ENCODE measurements at regions not wholly inside any gene's neighbourhood (a gene's known extent, or its start where the extent isn't known, plus 50 kb on each side); places are given as distances from the start of the nearest gene placed in this dataset.

DNA sequence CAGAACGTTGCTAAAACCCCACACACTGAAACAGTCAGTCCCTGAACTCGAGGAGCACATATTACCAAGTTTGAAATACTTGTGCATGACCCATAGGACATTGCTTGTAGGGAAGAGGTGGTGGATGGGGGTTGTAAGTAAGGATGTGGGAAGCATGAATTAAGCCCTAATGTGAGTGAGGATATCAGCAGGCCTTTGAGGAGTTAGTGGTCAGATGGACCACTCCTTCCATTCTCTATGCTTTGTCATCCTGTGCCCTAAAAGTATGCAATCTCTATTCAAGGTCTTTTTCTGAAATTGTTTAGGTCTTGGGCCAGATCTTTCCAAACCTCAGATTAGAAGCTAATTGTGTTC, 70.9 kb upstream of the SAMSN1 start:
- Histone ChIP-seq H3K4me3 (IDR thresholded peaks at IDR 0.05; ENCODE audit: insufficient read depth, low read depth, low read length) (no peak overlapping the region), H3K36me3 (ENCODE audit: insufficient read depth) (no peaks in the 10 kb centered on the region), H3K9ac (no peak overlapping the region), H3K79me2 (ENCODE audit: insufficient read depth, low read depth) (no peaks in the 10 kb centered on the region), H3K27me3 (ENCODE audit: insufficient read depth, low read depth) (no peaks in the 10 kb centered on the region), H3K27ac (no peak overlapping the region), H3K4me2 (no peak overlapping the region), H4K20me1 (ENCODE audit: insufficient read depth) (no peaks in the 10 kb centered on the region), H2AFZ (ENCODE audit: low read depth) (no peak overlapping the region), H3K4me1 (ENCODE audit: low read depth, poor library complexity, severe bottlenecking) (peaks cover 2% of the 10 kb centered on the region)
- TF ChIP-seq, protein P1, sequence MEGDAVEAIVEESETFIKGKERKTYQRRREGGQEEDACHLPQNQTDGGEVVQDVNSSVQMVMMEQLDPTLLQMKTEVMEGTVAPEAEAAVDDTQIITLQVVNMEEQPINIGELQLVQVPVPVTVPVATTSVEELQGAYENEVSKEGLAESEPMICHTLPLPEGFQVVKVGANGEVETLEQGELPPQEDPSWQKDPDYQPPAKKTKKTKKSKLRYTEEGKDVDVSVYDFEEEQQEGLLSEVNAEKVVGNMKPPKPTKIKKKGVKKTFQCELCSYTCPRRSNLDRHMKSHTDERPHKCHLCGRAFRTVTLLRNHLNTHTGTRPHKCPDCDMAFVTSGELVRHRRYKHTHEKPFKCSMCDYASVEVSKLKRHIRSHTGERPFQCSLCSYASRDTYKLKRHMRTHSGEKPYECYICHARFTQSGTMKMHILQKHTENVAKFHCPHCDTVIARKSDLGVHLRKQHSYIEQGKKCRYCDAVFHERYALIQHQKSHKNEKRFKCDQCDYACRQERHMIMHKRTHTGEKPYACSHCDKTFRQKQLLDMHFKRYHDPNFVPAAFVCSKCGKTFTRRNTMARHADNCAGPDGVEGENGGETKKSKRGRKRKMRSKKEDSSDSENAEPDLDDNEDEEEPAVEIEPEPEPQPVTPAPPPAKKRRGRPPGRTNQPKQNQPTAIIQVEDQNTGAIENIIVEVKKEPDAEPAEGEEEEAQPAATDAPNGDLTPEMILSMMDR (conservative IDR thresholded peaks at IDR 0.05; ENCODE audit: low read depth, low read length), result no peak

DNA sequence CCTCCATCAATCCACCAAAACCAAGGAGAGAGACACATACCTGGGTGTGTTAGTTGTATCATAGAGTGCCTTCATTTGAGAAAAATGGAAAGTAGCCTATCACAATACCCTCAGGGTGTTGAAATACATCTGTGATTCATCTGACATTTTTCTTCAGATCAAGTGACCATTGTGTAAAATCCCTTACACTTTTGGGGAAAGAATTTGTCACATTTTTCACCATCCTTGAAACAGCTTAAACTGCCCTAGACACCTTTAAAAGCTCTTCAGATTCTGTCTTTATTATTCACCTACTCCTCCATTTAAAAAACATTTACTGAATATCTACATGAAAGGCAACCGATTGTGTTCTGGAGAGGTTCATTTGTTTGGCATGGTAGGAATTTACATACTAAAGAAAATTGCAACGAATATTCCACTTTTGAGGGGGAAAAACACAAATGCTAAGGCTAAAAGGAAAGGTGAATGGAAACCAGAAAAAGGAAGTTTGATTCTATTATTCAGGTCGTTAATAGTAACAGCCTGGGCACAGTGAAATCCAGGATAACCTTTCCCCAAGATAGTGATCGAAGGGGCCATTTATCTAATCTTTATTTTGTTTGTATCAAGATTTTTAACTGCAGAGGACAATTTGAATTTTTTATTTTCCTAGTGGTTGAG, 70.4 kb upstream of the SAMSN1 start:
- Histone ChIP-seq H2AFZ (ENCODE audit: low read depth) (no peak overlapping the region), H3K27me3 (ENCODE audit: insufficient read depth, low read depth) (no peaks in the 10 kb centered on the region), H3K27ac (no peak overlapping the region), H3K4me1 (ENCODE audit: low read depth, poor library complexity, severe bottlenecking) (peaks cover 2% of the 10 kb centered on the region), H3K36me3 (ENCODE audit: insufficient read depth) (no peaks in the 10 kb centered on the region), H3K9ac (no peak overlapping the region), H3K4me3 (IDR thresholded peaks at IDR 0.05; ENCODE audit: insufficient read depth, low read depth, low read length) (no peak overlapping the region), H3K4me2 (no peak overlapping the region), H4K20me1 (ENCODE audit: insufficient read depth) (no peaks in the 10 kb centered on the region), H3K79me2 (ENCODE audit: insufficient read depth, low read depth) (no peaks in the 10 kb centered on the region)
- TF ChIP-seq, protein P1 (conservative IDR thresholded peaks at IDR 0.05; ENCODE audit: low read depth, low read length), result no peak

DNA sequence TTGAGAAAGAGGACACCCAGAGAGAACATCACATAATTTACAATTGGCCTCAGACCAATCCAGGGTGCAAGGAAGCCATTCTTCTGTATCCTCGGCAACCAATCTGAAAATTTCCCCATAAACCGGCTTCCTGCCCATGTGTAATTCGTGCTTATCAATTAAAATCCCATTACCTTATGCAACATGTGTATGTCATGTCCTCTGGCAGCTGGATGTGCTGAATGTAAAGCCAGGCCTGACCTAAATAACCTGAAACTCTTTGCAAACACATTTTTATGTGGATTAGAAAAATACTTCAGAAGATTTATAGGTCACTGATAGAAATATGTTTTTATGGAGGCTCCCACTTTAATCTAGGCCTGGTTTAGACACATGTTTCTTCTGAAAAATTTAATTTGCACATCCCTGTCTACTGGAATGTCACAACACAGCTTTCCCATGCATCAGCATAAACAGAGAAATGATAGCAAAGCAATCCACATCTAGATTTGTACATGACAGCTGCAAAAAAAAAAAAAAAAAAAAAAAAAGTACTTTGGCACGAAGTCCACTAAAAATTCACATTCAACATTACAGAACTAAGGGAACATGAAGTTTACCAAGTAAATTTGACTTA, 69.4 kb upstream of the SAMSN1 start:
- Histone ChIP-seq H3K36me3 (ENCODE audit: insufficient read depth) (no peaks in the 10 kb centered on the region), H3K79me2 (ENCODE audit: insufficient read depth, low read depth) (no peaks in the 10 kb centered on the region), H3K27ac (no peak overlapping the region), H3K4me2 (no peak overlapping the region), H4K20me1 (ENCODE audit: insufficient read depth) (no peaks in the 10 kb centered on the region), H2AFZ (ENCODE audit: low read depth) (no peak overlapping the region), H3K4me1 (ENCODE audit: low read depth, poor library complexity, severe bottlenecking) (peaks cover 2% of the 10 kb centered on the region), H3K9ac (no peak overlapping the region), H3K27me3 (ENCODE audit: insufficient read depth, low read depth) (no peaks in the 10 kb centered on the region), H3K4me3 (IDR thresholded peaks at IDR 0.05; ENCODE audit: insufficient read depth, low read depth, low read length) (no peak overlapping the region)
- TF ChIP-seq, protein P1 (conservative IDR thresholded peaks at IDR 0.05; ENCODE audit: low read depth, low read length), result no peak

DNA sequence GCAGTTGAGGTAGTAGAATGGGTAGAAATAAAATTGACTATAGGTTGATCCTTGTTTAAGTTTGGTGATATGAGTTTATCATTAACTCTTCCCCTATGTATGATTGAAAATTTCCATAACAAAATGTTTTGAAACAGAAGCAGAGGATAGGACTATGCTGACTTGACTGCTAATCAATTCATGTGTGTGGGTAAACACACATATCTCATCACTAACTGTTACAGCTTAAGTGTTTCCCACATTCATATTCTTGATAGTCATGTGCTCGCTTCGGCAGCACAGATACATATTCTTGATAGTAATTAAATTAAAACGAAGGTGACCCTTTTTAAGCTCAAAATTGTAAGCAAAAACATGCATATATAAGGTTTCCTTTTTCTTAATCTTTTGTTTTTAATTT, 68.2 kb upstream of the SAMSN1 start:
- no peaks in the 10 kb centered on the region for H3K79me2 ChIP-seq (ENCODE audit: insufficient read depth, low read depth)
- H3K4me2 ChIP-seq, result no peak overlapping the region
- H2AFZ ChIP-seq (ENCODE audit: low read depth), result no peak overlapping the region

More for the DNA sequence above, 68.2 kb upstream of the SAMSN1 start:
- no peak overlapping the region for H3K9ac ChIP-seq
- no peaks in the 10 kb centered on the region for H4K20me1 ChIP-seq (ENCODE audit: insufficient read depth)
- TF ChIP-seq, protein P1 (conservative IDR thresholded peaks at IDR 0.05; ENCODE audit: low read depth, low read length), result no peak
- H3K4me3 ChIP-seq (IDR thresholded peaks at IDR 0.05; ENCODE audit: insufficient read depth, low read depth, low read length), result no peak overlapping the region
- no peaks in the 10 kb centered on the region for H3K36me3 ChIP-seq (ENCODE audit: insufficient read depth)
- peaks cover 6% of the 10 kb centered on the region for H3K4me1 ChIP-seq (ENCODE audit: low read depth, poor library complexity, severe bottlenecking)
- H3K27me3 ChIP-seq (ENCODE audit: insufficient read depth, low read depth), result no peaks in the 10 kb centered on the region
- no peak overlapping the region for H3K27ac ChIP-seq
